HG03135 (cell line): ENCODE measurements at regions not wholly inside any gene's neighbourhood (a gene's known extent, or its start where the extent isn't known, plus 50 kb on each side); places are given as distances from the start of the nearest gene placed in this dataset.
"Not testable (repeated sequence)": the region's sequence is repeated elsewhere in the genome, so short reads cannot be mapped to it uniquely, and the experiment has no call there.

ENCODE experiments used
- ATAC-seq: cut with Tn5 transposase; IDR thresholded peaks from one replicate; pipeline ENCODE4 v1.9.1; 2021; ENCODE audit warnings: mild to moderate bottlenecking, moderate library complexity; ENCODE audit not compliant: unreplicated experiment

DNA sequence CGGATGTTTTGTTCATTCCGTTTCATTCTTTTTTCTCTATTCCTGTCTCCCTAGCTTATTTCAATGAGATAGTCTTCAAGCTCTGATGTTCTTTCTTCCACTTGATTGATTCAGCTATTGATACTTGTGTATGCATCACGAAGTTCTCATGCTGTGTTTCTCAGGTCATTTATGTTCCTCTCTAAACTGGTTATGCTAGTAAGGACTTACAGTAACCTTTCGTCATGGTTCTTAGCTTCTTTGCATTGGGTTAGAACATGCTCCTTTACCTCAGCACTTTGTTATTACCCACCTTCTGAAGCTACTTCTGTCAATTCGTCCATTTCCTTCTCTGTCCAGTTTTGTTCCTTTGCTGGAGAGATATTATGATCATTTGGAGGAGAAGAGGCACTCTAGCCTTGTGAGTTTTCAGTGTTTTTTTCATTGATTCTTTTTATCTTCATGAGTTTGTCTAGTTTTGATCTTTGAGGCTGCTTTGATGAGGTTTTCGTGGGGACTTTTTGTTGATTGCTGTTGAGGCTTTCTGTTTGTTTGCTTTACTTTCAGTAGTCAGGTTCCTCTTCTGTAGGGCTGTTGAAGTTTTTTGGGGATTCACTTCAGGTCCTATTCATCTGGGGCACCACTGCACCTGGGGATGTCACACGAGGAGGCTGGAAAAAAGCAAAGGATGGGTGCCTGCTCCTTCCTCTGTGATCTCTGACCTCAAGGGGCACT lies 496.9 kb upstream of the LRRC7 start:
- ATAC-seq, result no peak

DNA sequence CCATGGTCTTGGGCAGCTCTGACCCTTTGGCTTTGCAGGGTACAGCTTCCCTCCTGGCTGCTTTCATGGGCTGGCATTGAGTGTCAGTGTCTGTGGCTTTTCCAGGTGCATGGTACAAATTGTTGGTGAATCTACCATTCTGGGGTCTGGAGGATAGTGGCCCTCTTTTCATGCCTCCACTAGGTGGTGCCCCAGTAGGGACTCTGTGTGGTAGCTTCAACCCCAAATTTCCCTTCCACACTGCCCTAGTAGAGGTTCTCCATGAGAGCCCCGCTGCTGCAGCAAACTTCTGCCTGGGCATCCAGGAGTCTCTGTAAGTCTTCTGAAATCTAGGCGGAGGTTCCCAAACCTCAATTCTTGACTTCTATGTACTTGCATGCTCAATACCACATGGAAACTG lies 494.5 kb upstream of the LRRC7 start:
- ATAC-seq, result no peak

DNA sequence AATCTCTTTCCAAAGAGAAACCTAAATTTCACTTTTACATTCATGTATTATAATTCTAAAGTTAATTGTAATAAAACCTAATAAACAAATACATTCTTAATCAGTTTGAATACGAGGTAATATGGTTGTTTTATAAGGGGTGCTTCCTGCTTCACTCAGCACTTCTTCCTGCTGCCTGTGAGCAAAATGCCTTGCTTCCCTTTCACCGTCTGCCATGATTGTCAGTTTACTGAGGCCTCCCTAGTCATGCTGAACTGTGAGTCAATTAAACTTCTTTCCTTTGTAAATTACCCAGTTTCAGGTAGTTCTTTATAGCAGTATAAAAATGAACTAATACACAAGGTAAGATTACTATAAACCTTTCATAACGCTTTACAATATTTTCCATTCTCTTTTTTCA lies 491.1 kb upstream of the LRRC7 start:
- no peak for ATAC-seq

DNA sequence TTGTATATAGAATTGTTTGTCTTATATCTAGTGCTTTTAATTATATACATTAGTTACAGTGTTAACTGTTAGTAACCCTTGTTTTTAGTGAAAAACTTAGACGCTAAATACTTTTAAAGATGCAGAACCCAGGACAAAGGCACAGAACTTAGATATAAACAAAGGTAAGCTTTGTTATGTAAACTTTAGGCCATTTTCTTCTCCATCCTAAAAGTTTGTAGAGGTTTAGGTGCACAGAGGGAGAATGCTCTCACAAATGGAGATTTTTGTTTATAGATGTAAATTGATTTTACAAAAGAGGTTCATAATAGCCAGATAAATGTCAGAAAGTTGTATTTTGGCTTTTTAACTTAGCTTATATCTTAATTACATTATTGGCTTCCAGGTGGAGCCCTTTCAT lies 490.5 kb upstream of the LRRC7 start:
- no peak for ATAC-seq

DNA sequence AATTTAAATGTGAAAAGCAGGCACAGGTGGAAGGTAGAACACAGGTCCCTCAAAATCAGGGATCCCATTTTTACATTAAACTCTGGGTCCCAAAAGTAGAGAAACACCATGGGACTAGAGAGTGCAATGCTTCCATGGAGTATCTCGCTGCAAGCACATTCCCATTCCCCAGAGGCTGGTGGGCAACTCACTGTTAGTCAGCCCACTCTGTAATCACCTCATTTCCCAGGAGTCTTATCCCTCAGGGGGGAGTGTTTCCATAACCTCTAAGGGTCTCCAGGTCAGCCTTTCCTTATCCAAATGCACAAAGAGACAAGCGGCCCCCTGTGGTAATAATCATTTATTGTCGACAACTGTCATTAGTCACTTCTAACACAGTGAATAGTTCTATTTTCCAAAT lies 490.1 kb upstream of the LRRC7 start:
- no peak for ATAC-seq

DNA sequence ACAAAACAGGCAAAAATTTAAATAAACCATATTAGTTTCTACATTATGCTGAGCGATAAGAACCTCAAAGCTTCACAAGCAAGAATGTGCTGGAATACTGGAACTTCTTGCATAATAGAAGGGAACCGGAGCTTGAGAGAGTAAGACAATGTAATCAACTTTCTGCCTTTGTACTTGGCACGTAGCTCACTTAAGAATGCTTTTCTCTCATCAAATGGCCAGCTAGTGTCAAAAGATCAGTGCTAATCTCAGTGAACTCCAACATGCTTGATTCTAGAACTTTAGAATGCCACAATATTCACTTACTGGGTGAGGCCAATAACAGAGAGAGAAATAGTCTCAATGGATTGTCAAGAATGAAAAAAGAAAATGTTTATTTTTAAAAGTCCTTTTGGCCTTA lies 486.1 kb upstream of the LRRC7 start:
- no peak for ATAC-seq

DNA sequence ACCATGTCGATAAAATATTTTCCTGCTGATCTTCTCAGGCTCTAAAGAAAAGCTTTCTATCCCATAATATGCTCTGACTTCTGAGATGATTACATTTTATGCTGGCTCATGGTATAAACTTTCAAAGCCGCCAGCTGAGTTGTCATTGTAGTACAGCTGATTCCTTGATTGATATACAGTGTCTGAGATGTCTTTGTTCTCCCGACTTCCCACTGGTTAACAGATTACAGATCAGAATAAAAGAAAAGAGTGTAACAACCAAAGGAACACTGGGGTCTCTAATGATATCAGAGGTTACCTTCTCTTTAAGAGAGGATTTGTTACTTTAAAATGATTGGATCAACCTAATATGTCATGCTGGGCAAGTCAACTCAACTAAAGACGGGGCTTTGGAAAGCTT lies 485.4 kb upstream of the LRRC7 start:
- no peak for ATAC-seq

DNA sequence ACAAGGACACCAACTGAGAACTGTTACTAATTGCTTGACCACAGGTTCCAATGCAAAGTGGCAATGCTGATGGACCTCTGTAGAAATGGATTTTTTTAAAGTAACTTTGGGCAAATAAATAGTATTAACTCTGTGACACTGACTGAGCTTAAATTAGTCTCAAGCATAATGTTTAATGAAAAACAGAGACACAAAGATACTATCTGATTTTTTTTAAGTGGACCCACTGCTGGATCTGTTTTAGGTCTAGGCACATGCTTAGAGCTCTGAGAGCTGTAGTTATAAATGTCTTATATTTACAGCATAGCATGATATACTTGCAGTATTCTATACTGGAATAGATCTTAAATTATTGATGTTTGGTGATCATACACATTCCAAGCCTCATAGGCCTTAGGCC lies 481.6 kb upstream of the LRRC7 start:
- no peak for ATAC-seq

DNA sequence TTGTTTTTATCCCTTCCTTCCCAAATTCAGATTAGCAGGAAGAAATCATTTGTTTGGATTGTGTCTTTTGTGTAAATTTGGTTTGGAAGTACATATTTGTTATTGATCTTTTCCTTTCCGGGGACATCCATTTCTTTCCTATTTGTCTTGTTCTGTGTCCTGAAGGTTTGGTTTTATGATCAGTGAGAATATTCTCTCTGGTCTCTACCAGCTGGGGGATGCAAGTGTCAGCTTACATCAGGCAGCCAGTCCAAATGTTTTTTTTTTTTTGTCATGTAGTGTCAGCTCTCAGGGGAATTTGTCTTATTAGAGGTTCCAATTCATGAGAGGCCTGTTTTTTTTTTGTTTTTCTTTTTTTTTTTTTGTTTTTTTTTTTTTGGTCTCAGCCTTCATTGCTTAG lies 479.2 kb upstream of the LRRC7 start:
- no peak for ATAC-seq

DNA sequence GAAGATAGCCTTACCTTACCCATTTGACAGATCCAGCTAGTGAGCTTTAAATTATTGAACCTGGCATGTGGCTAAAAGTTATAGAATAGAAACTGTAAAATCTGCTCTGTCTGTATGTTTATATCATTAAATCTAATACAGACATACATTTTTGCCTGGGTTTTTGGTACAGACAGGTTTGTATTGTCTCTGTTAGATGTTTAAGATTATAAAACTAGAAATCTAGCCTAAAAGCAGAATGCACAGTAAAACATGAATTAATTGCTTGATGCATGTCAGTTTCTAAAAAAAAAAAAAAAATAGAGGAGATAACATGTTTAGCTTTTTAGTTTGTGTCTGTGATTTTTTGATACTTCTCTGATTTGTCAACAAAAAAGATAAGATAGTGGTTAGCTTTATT lies 477.6 kb upstream of the LRRC7 start:
- no peak for ATAC-seq

DNA sequence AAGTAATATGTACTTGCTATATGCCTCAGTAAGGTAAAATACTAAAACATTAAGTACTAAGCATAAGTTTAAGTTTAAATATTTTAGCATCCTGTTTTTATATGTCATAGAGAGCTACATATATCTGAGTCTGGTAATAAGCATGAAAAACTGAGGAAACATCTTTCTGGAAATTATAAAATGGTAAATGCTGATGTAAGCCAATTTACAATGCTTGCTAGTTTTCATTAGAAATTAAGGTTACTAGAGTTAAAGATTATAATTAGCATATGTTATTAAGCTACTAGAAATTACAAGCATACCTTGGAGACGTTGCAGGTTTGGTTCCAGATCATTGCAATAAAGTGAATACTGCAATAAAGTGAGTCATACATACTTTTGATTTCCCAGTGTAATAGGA lies 477.0 kb upstream of the LRRC7 start:
- ATAC-seq, result no peak

DNA sequence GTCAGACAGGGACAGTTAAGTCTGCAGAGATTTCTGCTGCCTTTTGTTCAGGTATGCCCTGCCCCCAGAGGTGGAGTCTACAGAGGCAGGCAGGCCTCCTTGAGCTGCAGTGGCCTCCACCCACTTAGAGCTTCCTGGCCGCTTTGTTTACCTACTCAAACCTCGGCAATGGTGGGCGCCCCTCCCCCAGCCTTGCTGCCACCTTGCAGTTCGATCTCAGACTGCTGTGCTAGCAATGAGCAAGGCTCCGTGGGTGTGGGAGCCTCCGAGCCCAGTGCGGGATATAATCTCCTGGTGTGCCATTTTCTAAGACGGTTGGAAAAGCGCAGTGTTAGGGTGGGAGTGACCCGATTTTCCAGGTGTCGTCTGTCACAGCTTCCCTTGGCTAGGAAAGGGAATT lies 465.7 kb upstream of the LRRC7 start:
- ATAC-seq, result not testable (repeated sequence)

DNA sequence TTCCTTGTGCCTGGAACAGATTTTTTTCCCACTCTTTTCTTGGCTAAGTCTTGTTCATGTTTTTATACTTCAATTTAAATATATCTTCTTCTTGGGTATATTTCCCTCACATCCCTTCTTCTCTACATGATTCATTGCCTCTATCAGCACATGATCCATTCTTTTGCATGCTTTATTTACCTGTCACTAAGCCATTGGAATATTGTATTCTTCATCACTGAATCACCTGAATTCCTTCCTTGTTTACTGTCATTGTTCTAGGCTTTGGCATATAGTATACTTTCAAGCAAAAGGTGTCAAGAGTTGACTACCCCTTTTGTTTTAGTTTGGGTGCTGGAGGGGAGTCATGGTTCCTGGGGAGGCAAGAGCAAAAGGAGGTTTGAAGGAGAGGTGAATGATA lies 464.5 kb upstream of the LRRC7 start:
- no peak for ATAC-seq

DNA sequence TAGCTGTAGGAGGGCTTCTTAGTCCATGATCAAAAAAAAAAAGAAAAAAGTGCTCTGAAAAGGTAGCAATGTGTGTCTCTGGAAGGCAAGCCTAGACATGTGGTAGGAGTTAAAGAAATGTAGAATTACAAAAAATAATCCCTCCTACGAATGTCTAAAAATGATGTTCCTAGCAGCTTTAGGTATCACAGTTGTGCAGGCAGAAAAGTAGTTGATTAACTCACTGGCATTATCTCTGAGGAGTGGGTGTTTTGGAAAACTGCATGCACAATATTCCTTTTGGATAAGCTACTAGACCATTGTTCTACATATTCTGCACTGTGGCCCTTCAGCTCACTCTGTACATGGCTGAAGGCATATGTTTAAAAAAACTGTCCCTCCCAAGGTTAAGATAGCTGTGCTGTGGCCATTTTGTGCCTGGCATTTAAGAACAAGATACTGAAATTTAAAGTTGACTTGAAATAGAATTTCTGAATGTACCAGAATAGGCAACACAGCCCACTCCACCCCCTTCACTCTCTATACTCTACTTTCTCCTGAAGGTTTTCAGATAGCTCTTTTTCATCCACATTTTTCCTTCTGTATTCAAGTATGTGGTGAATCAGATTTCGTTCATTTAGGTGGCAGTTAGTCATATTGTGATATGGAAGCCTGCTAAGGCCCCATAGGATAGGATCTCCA lies 463.9 kb upstream of the LRRC7 start:
- ATAC-seq, result no peak

DNA sequence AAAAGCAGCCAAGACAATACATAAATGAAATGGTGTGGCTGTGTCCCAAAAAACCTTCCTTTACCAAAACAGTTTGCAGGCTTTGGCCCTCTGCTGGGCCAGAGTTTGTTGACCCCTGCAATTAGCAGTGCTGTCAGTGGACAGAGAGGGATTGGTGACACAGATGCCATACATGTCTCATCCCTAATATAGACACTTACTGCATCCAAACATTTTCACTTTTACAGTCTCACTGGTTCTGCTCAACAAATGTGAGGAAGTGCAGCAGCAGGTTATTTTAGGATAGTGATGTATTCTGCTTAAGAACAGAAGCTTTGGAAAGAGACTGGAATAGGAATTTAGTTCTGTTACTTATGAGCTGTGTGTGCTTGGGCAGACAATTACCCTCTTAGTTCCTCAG lies 462.8 kb upstream of the LRRC7 start:
- ATAC-seq, result no peak

DNA sequence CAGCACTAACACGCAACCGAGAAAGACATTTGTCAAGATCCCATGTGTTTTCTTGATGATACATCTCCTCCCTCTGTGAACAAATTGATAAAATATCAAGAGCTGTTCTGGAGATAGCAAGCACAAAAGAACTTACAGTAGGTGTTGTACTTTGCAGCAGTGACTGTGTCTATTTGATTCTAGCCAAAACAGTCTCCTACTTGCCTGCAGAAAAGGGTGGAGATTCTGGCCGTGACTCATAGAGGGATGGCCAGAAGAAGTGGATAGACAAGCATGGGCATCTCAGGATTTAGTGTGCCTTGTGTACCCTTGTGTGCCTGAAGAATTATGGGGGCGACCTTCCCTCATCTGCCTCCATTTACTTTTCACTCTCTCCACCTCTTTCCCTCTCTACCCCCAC lies 458.4 kb upstream of the LRRC7 start:
- no peak for ATAC-seq

DNA sequence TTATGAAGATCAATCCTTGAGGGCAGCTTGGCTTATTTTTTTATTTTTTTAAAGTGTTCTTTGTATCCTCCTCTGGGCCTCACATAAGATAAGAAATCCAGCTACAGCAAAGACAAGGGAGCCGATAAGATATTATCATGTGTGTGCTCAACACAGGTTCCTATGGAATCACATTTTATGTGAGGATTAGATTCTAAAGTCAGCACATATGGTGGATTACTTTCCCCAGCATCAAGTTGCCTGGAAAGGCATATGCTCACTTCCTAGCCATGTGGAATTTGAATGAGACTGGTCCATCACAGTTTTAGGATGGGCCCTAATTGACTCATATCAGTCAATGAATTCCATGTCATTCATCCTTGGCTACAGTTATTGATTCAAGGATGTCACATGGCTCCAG lies 456.9 kb upstream of the LRRC7 start:
- ATAC-seq, result no peak

DNA sequence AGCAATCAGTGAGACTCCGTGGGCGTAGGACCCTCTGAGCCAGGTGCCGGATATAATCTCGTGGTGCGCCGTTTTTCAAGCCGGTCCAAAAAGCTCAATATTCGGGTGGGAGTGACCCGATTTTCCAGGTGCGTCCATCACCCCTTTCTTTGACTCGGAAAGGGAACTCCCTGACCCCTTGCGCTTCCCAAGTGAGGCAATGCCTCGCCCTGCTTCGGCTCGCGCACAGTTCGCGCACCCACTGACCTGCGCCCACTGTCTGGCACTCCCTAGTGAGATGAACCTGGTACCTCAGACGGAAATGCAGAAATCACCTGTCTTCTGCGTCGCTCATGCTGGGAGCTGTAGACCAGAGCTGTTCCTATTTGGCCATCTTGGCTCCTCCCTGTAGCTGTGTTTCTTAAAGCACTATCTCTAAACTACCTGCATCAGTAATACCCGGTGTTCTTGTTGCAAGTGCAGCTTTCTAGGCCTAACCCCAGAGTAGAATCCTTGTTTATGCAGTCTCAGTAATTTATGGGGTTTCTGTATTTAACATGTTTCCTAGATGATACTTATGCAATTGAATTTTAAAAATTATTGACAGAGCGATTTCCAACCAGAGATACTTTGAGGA lies 447.5 kb upstream of the LRRC7 start:
- not testable (repeated sequence) for ATAC-seq

DNA sequence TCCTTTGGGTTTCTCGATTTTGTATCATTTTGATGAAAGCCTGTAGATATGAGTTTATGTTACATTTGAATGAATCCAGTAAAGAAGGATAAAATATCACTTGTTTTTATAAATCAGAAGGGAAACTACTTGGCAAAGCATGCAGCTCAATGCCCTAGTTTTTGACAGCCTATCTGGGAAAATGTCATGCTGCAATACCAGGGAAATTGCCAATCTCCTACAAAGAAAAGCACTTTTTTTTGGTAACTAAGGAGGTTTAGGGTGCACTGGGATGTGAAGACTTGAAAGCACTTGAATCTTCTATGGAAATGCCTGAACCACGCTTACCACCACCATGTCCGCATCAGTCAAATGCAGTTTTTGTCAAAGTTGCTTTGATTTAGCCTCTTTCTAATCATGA lies 446.9 kb upstream of the LRRC7 start:
- no peak for ATAC-seq

DNA sequence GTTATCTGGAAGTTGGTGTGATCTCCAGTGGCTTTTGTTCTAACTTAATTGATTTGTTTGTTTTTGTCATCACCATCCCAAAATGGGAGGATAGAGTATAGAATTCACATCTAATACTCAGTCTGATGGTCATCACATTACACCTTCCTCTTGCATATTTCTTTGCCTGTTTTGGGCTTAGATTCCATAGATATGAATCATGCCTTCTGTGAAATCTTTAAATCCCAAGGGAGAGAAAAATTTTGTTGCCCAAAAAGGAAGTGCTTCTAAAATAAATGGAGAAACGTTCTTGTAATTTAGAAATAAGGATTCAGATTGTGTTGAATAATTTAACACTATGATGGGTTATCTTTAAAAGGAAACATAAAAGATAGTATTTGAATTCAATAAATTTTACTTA lies 446.0 kb upstream of the LRRC7 start:
- ATAC-seq, result no peak

DNA sequence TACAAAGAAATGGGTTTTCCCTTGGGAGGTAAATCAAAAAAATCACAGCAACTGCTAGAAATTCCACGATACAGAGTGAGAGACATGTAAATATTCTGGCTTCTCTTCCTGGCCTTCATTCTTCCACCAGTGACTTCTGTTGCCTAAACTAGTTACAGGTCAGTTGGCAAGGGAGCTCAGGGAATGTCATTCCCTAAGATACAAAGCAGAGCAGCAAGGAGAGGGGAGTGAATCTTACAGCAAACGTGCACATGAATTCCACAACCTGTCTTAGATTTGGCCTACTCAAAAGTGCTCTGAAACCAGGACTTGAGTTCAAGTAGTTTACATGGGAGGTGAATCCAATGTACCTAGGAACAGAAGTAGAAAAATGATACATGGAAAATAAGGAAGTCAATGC lies 445.3 kb upstream of the LRRC7 start:
- ATAC-seq, result no peak

DNA sequence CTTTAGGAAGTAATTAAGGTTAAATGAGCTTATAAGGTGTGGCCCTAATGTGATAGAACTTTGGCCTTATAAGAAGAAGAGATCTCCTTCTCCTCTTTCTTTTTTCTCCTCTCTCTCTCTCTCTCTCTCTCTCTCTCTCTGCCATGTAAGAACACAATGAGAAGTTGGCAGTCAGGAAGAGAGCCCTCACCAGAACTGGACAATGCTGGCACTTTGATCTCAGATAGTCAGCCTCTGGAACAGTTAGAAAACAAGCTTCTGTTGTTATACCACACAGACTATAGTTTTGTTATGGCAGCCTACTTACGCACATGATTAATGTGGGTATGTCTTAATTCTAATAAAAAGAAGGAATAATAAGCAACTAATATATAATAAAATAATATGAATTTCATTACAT lies 444.2 kb upstream of the LRRC7 start:
- ATAC-seq, result no peak

DNA sequence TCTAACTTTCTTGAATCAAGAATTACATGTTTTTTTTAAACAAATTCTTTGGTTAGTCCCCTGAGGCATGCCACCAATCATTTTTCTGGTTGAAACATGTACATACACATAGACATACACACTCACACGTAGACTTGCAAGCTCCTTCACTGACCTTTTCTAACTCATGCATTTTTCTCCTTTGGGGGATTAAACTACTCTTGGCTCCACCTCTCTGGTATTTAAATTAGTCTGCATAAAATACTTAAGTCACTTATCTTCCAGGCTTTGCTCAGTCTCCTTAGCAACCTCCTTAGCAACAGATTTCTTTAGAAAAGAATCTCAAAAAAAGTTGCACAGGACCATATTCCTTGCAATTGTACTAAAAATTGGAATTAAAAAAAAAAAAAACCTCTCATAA lies 440.9 kb upstream of the LRRC7 start:
- ATAC-seq, result no peak
